ENCODE measurements at regions not wholly inside any gene's neighbourhood (a gene's known extent, or its start where the extent isn't known, plus 50 kb on each side); places are given as distances from the start of the nearest gene placed in this dataset.

- Mint-ChIP-seq H3K36me3 (no peaks in the 10 kb centered on the region), H3K27me3 (ENCODE audit: low read depth) (no peaks in the 10 kb centered on the region), H3K4me1 (peaks cover 10% of the 10 kb centered on the region), H3K27ac (no peak overlapping the region), H3K9me3 (no peaks in the 10 kb centered on the region), H3K4me3 (no peak overlapping the region)
- no peak for DNase-seq (ENCODE audit: low spot score in 2 of 2, unreplicated experiment in 2 of 2)
- TF ChIP-seq CTCF (IDR thresholded peaks at IDR 0.05; ENCODE audit: unreplicated experiment) = no peak
Measured at GRCh38 chr5:144778561-144778960, 607.9 kb downstream of the KCTD16 start.

DNA sequence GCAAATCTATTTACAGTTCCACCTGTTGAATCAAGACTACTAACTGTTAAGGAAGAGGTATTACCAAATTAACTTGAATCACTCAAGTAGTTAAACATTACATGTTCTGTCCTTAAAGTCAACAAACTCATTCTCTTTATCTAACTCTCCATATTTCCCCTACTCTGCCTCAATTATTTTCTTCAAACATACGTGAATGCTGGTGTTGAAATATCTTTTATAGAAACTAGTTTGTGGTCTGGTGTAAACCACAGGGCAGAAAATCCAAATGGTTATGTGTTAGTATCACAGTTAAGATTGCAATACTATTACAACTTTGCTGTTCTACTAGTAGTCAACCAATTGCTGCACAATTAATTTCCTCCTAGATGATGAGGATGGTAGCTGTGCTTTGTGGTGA is 603.5 kb downstream of the KCTD16 start:
- no peak for TF ChIP-seq CTCF (IDR thresholded peaks at IDR 0.05; ENCODE audit: unreplicated experiment)
- Mint-ChIP-seq H3K27me3 (ENCODE audit: low read depth) (no peaks in the 10 kb centered on the region), H3K9me3 (no peaks in the 10 kb centered on the region), H3K36me3 (no peaks in the 10 kb centered on the region), H3K4me1 (peaks cover 8% of the 10 kb centered on the region), H3K27ac (no peak overlapping the region), H3K4me3 (no peak overlapping the region)
- DNase-seq (ENCODE audit: low spot score in 2 of 2, unreplicated experiment in 2 of 2) = no peak

DNA sequence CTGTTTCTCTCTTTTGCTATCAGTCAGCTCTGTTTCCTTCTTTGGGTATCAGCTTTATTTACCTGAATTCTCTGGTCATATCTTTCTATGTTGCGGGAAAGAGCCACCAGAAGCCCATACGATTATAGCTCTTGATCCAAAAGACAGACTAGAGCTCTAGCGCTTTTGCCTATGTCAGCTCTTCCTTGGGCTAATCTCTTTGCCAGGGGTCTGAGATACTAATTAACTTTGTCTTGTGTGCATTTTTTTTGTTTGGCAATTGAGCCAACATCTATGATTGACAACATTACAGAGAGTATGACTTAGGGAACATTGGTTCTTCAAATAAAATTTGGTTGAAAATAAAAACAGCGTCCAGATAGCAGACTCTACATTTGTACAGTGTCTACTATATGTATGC is 603.0 kb downstream of the KCTD16 start:
- no peak for DNase-seq (ENCODE audit: low spot score in 2 of 2, unreplicated experiment in 2 of 2)
- no peak overlapping the region for H3K4me3 Mint-ChIP-seq
- H3K4me1 Mint-ChIP-seq = peaks cover 3% of the 10 kb centered on the region
- no peaks in the 10 kb centered on the region for H3K27me3 Mint-ChIP-seq (ENCODE audit: low read depth)
- H3K36me3 Mint-ChIP-seq = no peaks in the 10 kb centered on the region
- no peaks in the 10 kb centered on the region for H3K9me3 Mint-ChIP-seq
- H3K27ac Mint-ChIP-seq = no peak overlapping the region
- TF ChIP-seq CTCF (IDR thresholded peaks at IDR 0.05; ENCODE audit: unreplicated experiment) = no peak

DNA sequence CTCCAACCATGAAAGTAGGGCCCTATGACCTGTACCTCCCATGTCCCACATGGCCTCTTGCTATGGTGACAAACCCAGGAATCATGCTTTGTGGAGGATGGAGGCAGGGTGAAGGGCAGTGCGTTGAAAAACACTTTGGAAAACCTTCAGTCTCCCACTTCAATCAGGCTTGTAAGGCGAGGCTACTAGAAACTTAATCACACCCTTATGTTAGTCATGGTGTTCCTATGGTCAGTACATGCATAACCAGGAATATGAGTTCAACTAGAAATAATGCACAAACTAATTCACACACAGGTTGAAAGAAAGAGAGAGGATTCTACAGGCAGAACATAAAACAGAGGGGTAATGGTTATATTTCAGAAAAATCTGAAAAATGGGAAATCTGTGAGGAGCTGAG is 601.1 kb downstream of the KCTD16 start:
- H3K4me1 Mint-ChIP-seq = no peaks in the 10 kb centered on the region
- no peaks in the 10 kb centered on the region for H3K27me3 Mint-ChIP-seq (ENCODE audit: low read depth)

GRCh38 chr5:144742361-144742760 is 571.7 kb downstream of the KCTD16 start:
- DNase-seq (ENCODE audit: low spot score in 2 of 2, unreplicated experiment in 2 of 2) = no peak
- H3K9me3 Mint-ChIP-seq = peaks cover 27% of the 10 kb centered on the region
- no peaks in the 10 kb centered on the region for H3K4me1 Mint-ChIP-seq
- no peaks in the 10 kb centered on the region for H3K36me3 Mint-ChIP-seq
- TF ChIP-seq CTCF (IDR thresholded peaks at IDR 0.05; ENCODE audit: unreplicated experiment) = no peak
- no peak overlapping the region for H3K27ac Mint-ChIP-seq
- H3K27me3 Mint-ChIP-seq (ENCODE audit: low read depth) = no peaks in the 10 kb centered on the region
- H3K4me3 Mint-ChIP-seq = no peak overlapping the region

More for the DNA sequence above, 601.1 kb downstream of the KCTD16 start:
- Mint-ChIP-seq H3K36me3 (no peaks in the 10 kb centered on the region), H3K27ac (no peak overlapping the region), H3K4me3 (no peak overlapping the region), H3K9me3 (no peaks in the 10 kb centered on the region)
- no peak for DNase-seq (ENCODE audit: low spot score in 2 of 2, unreplicated experiment in 2 of 2)
- TF ChIP-seq CTCF (IDR thresholded peaks at IDR 0.05; ENCODE audit: unreplicated experiment) = no peak

- no peak for DNase-seq (ENCODE audit: low spot score in 2 of 2, unreplicated experiment in 2 of 2)
- H3K4me1 Mint-ChIP-seq = no peaks in the 10 kb centered on the region
- H3K27me3 Mint-ChIP-seq (ENCODE audit: low read depth) = no peaks in the 10 kb centered on the region
- TF ChIP-seq CTCF (IDR thresholded peaks at IDR 0.05; ENCODE audit: unreplicated experiment) = no peak
- H3K4me3 Mint-ChIP-seq = no peak overlapping the region
- H3K36me3 Mint-ChIP-seq = no peaks in the 10 kb centered on the region
- H3K27ac Mint-ChIP-seq = no peak overlapping the region
- H3K9me3 Mint-ChIP-seq = peaks cover 63% of the 10 kb centered on the region
Measured at GRCh38 chr5:144731786-144732185, 561.1 kb downstream of the KCTD16 start.

All from mesothelial cell of epicardium (in vitro differentiated cells).